Neural cell (in vitro differentiated cells): ENCODE measurements at regions not wholly inside any gene's neighbourhood (a gene's known extent, or its start where the extent isn't known, plus 50 kb on each side); places are given as distances from the start of the nearest gene placed in this dataset.

Source experiments
- CTCF ChIP-seq: fragments of 450-650 bp; IDR thresholded peaks from 2 replicates; pipeline ENCODE4 v1.5.1; 2014; ENCODE audit warnings: antibody characterized with exemption, mild to moderate bottlenecking, moderate library complexity; ENCODE audit not compliant: poor library complexity, severe bottlenecking
- EP300 ChIP-seq: fragments of 450-650 bp; conservative IDR thresholded peaks from 2 replicates; pipeline ENCODE4 v1.6.1; 2014; ENCODE audit warnings: antibody characterized with exemption, mild to moderate bottlenecking, moderate library complexity; ENCODE audit not compliant: poor library complexity, severe bottlenecking
- EZH2 ChIP-seq: fragments of 200-600, 300-800 bp; shearing (Covaris generic), sonication (generic); IDR thresholded peaks from 2 replicates; pipeline ENCODE4 v1.6.1; 2014; ENCODE audit warnings: antibody characterized with exemption, low read length, borderline replicate concordance, mild to moderate bottlenecking; ENCODE audit not compliant: insufficient read depth, poor library complexity, severe bottlenecking
- POLR2AphosphoS5 ChIP-seq: IDR thresholded peaks from 2 replicates; pipeline ENCODE4 v1.6.1; 2012
- RAD21 ChIP-seq: fragments of 450-650 bp; conservative IDR thresholded peaks from 2 replicates; pipeline ENCODE4 v1.6.1; 2014; ENCODE audit warnings: antibody characterized with exemption, mild to moderate bottlenecking, moderate library complexity
- REST ChIP-seq: IDR thresholded peaks from 2 replicates; pipeline ENCODE4 v1.6.1; 2012; ENCODE audit warnings: borderline replicate concordance
- SMC3 ChIP-seq: fragments of 450-650 bp; conservative IDR thresholded peaks from 2 replicates; pipeline ENCODE4 v1.6.1; 2014; ENCODE audit warnings: antibody characterized with exemption, mild to moderate bottlenecking, moderate library complexity; ENCODE audit not compliant: poor library complexity
- TAF1 ChIP-seq: IDR thresholded peaks from 2 replicates; pipeline ENCODE4 v1.6.1; 2012; ENCODE audit warnings: low read depth

GRCh38 chr6:143611580-143611979, 66.2 kb upstream of the PHACTR2 start:
- TF ChIP-seq TAF1 = no peak
- TF ChIP-seq CTCF = no peak
- no peak for TF ChIP-seq RAD21
- TF ChIP-seq EP300 = no peak
- no peak for TF ChIP-seq POLR2AphosphoS5
- no peak for TF ChIP-seq EZH2
- TF ChIP-seq SMC3 = no peak
- TF ChIP-seq REST = no peak
